Stimulated activated CD8-positive, alpha-beta memory T cell treated with anti-CD3 and anti-CD28 coated beads, Interleukin-12 subunit alpha, Interleukin-12 subunit beta, amount 100 ng/mL, for 1 hour (primary cell): ENCODE measurements at regions not wholly inside any gene's neighbourhood (a gene's known extent, or its start where the extent isn't known, plus 50 kb on each side); places are given as distances from the start of the nearest gene placed in this dataset.

ENCODE experiments used
- DNase-seq: peaks from one replicate; pipeline ENCODE4 v3.0.0-alpha.2; 2020; ENCODE audit warnings: low read depth

GRCh38 chr1:38718031-38718430, 141.5 kb downstream of the RRAGC start:
- DNase-seq = no peak

- DNase-seq = no peak
Observed at GRCh38 chr1:38716229-38716628, 143.3 kb downstream of the RRAGC start.

GRCh38 chr1:38715415-38715814, 144.2 kb downstream of the RRAGC start:
- no peak for DNase-seq

GRCh38 chr1:38712046-38712445, 147.5 kb downstream of the RRAGC start:
- no peak for DNase-seq

- DNase-seq = no peak
Observed at GRCh38 chr1:38708701-38709258, 150.8 kb downstream of the RRAGC start.

GRCh38 chr1:38701088-38701487, 158.5 kb downstream of the RRAGC start:
- DNase-seq = no peak

GRCh38 chr1:38700077-38700470, 159.5 kb downstream of the RRAGC start:
- DNase-seq = no peak

- no peak for DNase-seq
Observed at GRCh38 chr1:38699330-38700076, 160.1 kb downstream of the RRAGC start.

- DNase-seq = no peak
Observed at GRCh38 chr1:38697387-38697786, 162.2 kb downstream of the RRAGC start.

GRCh38 chr1:38696371-38696770, 163.2 kb downstream of the RRAGC start:
- DNase-seq = no peak

- no peak for DNase-seq
Observed at GRCh38 chr1:38693759-38694158, 165.8 kb downstream of the RRAGC start.

- DNase-seq = no peak
Observed at GRCh38 chr1:38693031-38693430, 166.5 kb downstream of the RRAGC start.

GRCh38 chr1:38690790-38691449, 168.7 kb downstream of the RRAGC start:
- no peak for DNase-seq

GRCh38 chr1:38686927-38687255, 172.7 kb downstream of the RRAGC start:
- DNase-seq = no peak

- DNase-seq = no peak
Observed at GRCh38 chr1:38686167-38686926, 173.2 kb downstream of the RRAGC start.

- DNase-seq = no peak
Observed at GRCh38 chr1:38685388-38685787, 174.2 kb downstream of the RRAGC start.

GRCh38 chr1:38680801-38681510, 178.6 kb downstream of the RRAGC start:
- DNase-seq = no peak

- no peak for DNase-seq
Observed at GRCh38 chr1:38677756-38678155, 181.8 kb downstream of the RRAGC start.

- DNase-seq = no peak
Observed at GRCh38 chr1:38677311-38677710, 182.3 kb downstream of the RRAGC start.

- no peak for DNase-seq
Observed at GRCh38 chr1:38672692-38673091, 186.9 kb downstream of the RRAGC start.

- DNase-seq = no peak
Observed at GRCh38 chr1:38671221-38671620, 188.4 kb downstream of the RRAGC start.

GRCh38 chr1:38670544-38671122, 188.9 kb downstream of the RRAGC start:
- no peak for DNase-seq
